CD14-positive monocyte (primary cell): ENCODE measurements at regions not wholly inside any gene's neighbourhood (a gene's known extent, or its start where the extent isn't known, plus 50 kb on each side); places are given as distances from the start of the nearest gene placed in this dataset.

Experiments used
- DNase-seq, 3 donors: peaks; one replicate each; pipeline ENCODE4 v3.0.0-alpha.2; 2011 to 2022
- H2AFZ ChIP-seq: 2 replicates; pipeline ENCODE4 v1.6.0; 2012; ENCODE audit warnings: mild to moderate bottlenecking, low read depth, low read length, inconsistent platforms; ENCODE audit not compliant: insufficient read depth, poor library complexity, severe bottlenecking
- H3K27ac ChIP-seq, 2 donors: 1 replicate in 1 of 2; 2 replicates in 1 of 2; pipeline ENCODE4 v1.5.1; 2012 to 2013; ENCODE audit warnings: low read length in 2 of 2, control low read depth in 1 of 2, inconsistent platforms in 1 of 2, low read depth in 1 of 2, mild to moderate bottlenecking in 1 of 2
- H3K27me3 ChIP-seq, 2 donors: one replicate each; pipeline versions ENCODE4 v1.6.0 to v1.6.1; 2011 to 2013; ENCODE audit warnings: low read length in 2 of 2; ENCODE audit not compliant: control insufficient read depth in 2 of 2, insufficient read depth in 2 of 2
- H3K36me3 ChIP-seq, 2 donors: replicated peaks in 1 of 2; 1 replicate in 1 of 2; 2 replicates in 1 of 2; pipeline versions ENCODE4 v1.5.1 to v1.6.1; 2012 to 2013; ENCODE audit warnings: low read length in 2 of 2, control low read depth in 1 of 2, inconsistent platforms in 1 of 2, mild to moderate bottlenecking in 1 of 2; ENCODE audit not compliant: insufficient read depth in 2 of 2, control insufficient read depth in 1 of 2
- H3K4me1 ChIP-seq, 2 donors: 1 replicate in 1 of 2; 2 replicates in 1 of 2; pipeline versions ENCODE4 v1.5.1 to v1.6.1; 2012 to 2013; ENCODE audit warnings: low read length in 2 of 2, control low read depth in 1 of 2, inconsistent platforms in 1 of 2, mild to moderate bottlenecking in 1 of 2, moderate library complexity in 1 of 2; ENCODE audit not compliant: insufficient read depth in 2 of 2, control insufficient read depth in 1 of 2
- H3K4me2 ChIP-seq: replicated peaks from 2 replicates; pipeline ENCODE3; 2012; ENCODE audit warnings: low read length, moderate library complexity, mild to moderate bottlenecking; ENCODE audit not compliant: poor library complexity, severe bottlenecking; ENCODE audit errors: extremely low read depth
- H3K4me3 ChIP-seq, 3 experiments: fragments of 200-600 bp in 1 of 3; sonication (generic) in 1 of 3; replicated peaks in 1 of 3; 1 replicate in 2 of 3; 2 replicates in 1 of 3; pipeline ENCODE4 v1.5.1; 2011 to 2013; ENCODE audit warnings: low read length in 3 of 3, mild to moderate bottlenecking in 3 of 3, control low read depth in 2 of 3, low read depth in 2 of 3, inconsistent platforms in 1 of 3, moderate library complexity in 1 of 3
- H3K79me2 ChIP-seq: 2 replicates; pipeline ENCODE4 v1.6.0; 2012; ENCODE audit warnings: mild to moderate bottlenecking, control low read depth, inconsistent platforms, low read length, moderate library complexity; ENCODE audit not compliant: insufficient read depth
- H3K9ac ChIP-seq: 2 replicates; pipeline ENCODE4 v1.6.0; 2017; ENCODE audit warnings: low read length, mild to moderate bottlenecking; ENCODE audit not compliant: insufficient read depth, poor library complexity, severe bottlenecking
- H3K9me3 ChIP-seq, 2 donors: replicated peaks in 1 of 2; 1 replicate in 1 of 2; 2 replicates in 1 of 2; pipeline versions ENCODE4 v1.5.1 to v1.6.1; 2012 to 2013; ENCODE audit warnings: low read length in 2 of 2, control low read depth in 1 of 2; ENCODE audit not compliant: control insufficient read depth in 1 of 2, insufficient read depth in 1 of 2
- H4K20me1 ChIP-seq: 2 replicates; pipeline ENCODE4 v1.6.0; 2012; ENCODE audit warnings: mild to moderate bottlenecking, low read length, control low read depth, moderate library complexity; ENCODE audit not compliant: insufficient read depth
- H3K27ac Mint-ChIP-seq, 7 donors: one replicate each; pipeline ENCODE4 v1.8.0; 2020; ENCODE audit warnings: mild to moderate bottlenecking in 7 of 7, mixed read lengths in 7 of 7, moderate library complexity in 6 of 7, inconsistent platforms in 2 of 7
- H3K27me3 Mint-ChIP-seq, 3 donors: one replicate each; pipeline ENCODE4 v1.8.0; 2021 to 2022; ENCODE audit warnings: low read depth in 3 of 3, mild to moderate bottlenecking in 3 of 3, mixed read lengths in 3 of 3, moderate library complexity in 3 of 3, inconsistent platforms in 1 of 3
- H3K36me3 Mint-ChIP-seq, 2 donors: one replicate each; pipeline ENCODE4 v1.8.0; 2020; ENCODE audit warnings: mixed read lengths in 2 of 2, inconsistent platforms in 1 of 2, mild to moderate bottlenecking in 1 of 2
- H3K4me1 Mint-ChIP-seq: one replicate; pipeline ENCODE4 v1.8.0; 2020; ENCODE audit warnings: mild to moderate bottlenecking, mixed read lengths
- H3K4me3 Mint-ChIP-seq, 2 donors: one replicate each; pipeline ENCODE4 v1.8.0; 2020; ENCODE audit warnings: mild to moderate bottlenecking in 2 of 2, mixed read lengths in 2 of 2, moderate library complexity in 1 of 2
- H3K9me3 Mint-ChIP-seq, 7 donors: one replicate each; pipeline ENCODE4 v1.8.0; 2020 to 2022; ENCODE audit warnings: mixed read lengths in 7 of 7, mild to moderate bottlenecking in 6 of 7, moderate library complexity in 6 of 7, inconsistent platforms in 2 of 7
- CTCF ChIP-seq: fragments of 200-600 bp; IDR thresholded peaks from one replicate; pipeline ENCODE4 v1.8.0; 2022; ENCODE audit warnings: antibody characterized with exemption, mild to moderate bottlenecking
- WGBS: methylation state at CpG from one replicate; pipeline ENCODE4 v1.1.5; 2013; ENCODE audit warnings: missing lambda C conversion rate; ENCODE audit not compliant: insufficient coverage; 5-methylcytosine and 5-hydroxymethylcytosine counted together
- intact Hi-C, 2 donors: fragments of 100-400 bp; cut with micrococcal nuclease; formaldehyde crosslinking; loops; one replicate each; pipeline versions ENCODE4 v1.15.0 to v1.15.1; 2023

- H3K9me3 ChIP-seq, result no peaks in the 10 kb centered on the region
- H3K4me3 ChIP-seq, result no peak overlapping the region
- H3K27me3 ChIP-seq, result no peaks in the 10 kb centered on the region
- no peak overlapping the region for H3K27ac Mint-ChIP-seq
- H3K4me1 Mint-ChIP-seq, result no peaks in the 10 kb centered on the region
- no peaks in the 10 kb centered on the region for H4K20me1 ChIP-seq
- intact Hi-C loops, result no loop called here
- no peak overlapping the region for H2AFZ ChIP-seq
- TF ChIP-seq CTCF, result no peak
- no peaks in the 10 kb centered on the region for H3K4me1 ChIP-seq
- no peak for DNase-seq
- H3K4me3 Mint-ChIP-seq, result no peak overlapping the region
- peaks cover 0 to 7% (median 0%) of the 10 kb centered on the region in 7 donors for H3K9me3 Mint-ChIP-seq
- no peak overlapping the region for H3K27ac ChIP-seq
- no peaks in the 10 kb centered on the region for H3K79me2 ChIP-seq
- no peak overlapping the region for H3K4me2 ChIP-seq
- H3K36me3 ChIP-seq, result no peaks in the 10 kb centered on the region
- no peaks in the 10 kb centered on the region for H3K36me3 Mint-ChIP-seq
- H3K27me3 Mint-ChIP-seq, result no peaks in the 10 kb centered on the region
- H3K9ac ChIP-seq, result no peak overlapping the region
Observed at GRCh38 chr7:12987238-12987637, 299.8 kb downstream of the ARL4A start.

GRCh38 chr7:12990440-12990839 is 303.0 kb downstream of the ARL4A start:
- Histone ChIP-seq H3K9ac (no peak overlapping the region), H3K36me3 (no peaks in the 10 kb centered on the region), H3K4me3 (no peak overlapping the region), H3K9me3 (no peaks in the 10 kb centered on the region), H4K20me1 (no peaks in the 10 kb centered on the region), H2AFZ (no peak overlapping the region), H3K27me3 (no peaks in the 10 kb centered on the region), H3K79me2 (no peaks in the 10 kb centered on the region), H3K4me2 (no peak overlapping the region), H3K4me1 (no peaks in the 10 kb centered on the region), H3K27ac (no peak overlapping the region)
- Mint-ChIP-seq H3K4me3 (no peak overlapping the region), H3K36me3 (no peaks in the 10 kb centered on the region), H3K27ac (no peak overlapping the region), H3K4me1 (no peaks in the 10 kb centered on the region), H3K9me3 (peaks cover 0 to 7% (median 0%) of the 10 kb centered on the region in 7 donors), H3K27me3 (peaks cover 0 to 2% (median 0%) of the 10 kb centered on the region in 3 donors)
- TF ChIP-seq CTCF, result no peak
- no peak for DNase-seq
- no CpG with 5 or more reads among the region's 4 CpGs for WGBS
- intact Hi-C loops, result no loop called here
